T-helper 2 cell (primary cell): ENCODE measurements at regions not wholly inside any gene's neighbourhood (a gene's known extent, or its start where the extent isn't known, plus 50 kb on each side); places are given as distances from the start of the nearest gene placed in this dataset.
"Not testable (repeated sequence)": the region's sequence is repeated elsewhere in the genome, so short reads cannot be mapped to it uniquely, and the experiment has no call there.

Experiments
- DNase-seq, 5 experiments: peaks; one replicate each; pipeline versions ENCODE4 v3.0.0 to v3.0.0-alpha.2; 2012 to 2022

DNA sequence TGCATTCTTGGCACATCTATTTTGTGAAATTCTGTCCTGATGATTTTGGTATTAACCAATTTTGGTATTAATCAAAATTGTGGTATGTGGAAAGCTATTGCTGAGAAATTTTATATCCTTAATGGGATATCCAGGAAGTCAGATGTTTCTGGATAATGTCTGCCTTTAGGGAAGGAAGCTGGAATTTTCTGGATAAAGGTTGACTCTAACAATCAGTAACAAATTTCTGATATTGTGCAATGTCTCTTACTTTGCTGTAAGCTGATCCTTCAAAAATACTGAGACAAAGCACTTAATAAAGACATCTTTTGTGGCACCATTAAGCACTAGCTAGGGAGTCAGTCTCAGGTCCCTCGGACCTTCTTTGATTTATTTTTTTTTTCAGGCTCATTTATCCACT lies 100.8 kb upstream of the UGP2 start:
- no peak for DNase-seq

DNA sequence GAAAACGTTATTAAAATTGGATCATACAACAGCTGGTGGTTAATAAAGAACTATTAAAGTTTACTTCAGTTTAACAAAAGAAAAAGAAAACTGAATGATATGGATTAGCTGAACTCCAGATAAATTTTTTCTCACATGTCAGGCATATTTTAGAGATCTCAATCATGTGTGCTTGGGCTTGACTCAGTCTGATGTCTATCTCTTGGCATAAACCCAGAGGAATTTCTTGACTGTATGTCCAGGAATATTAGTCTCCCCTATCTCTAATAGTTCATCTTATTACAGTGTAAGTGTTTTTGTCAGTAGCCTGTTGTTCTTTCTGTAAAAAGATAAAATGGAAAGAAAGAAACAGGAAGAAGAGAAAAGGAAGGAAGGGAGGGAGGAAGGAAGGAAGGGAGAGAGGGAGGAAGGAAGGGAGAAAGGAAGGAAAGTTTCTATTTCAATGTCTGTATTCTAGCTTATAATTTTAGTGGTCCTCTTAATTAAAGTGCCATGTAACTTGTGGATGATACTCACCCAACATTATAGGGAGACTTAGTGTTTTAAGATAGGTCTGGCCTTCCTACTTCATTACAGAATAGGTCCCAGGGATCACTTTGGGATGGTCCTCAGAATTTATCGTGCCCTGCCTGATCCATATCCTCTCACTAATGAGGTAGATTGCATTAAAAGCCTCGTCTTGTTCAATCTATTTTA lies 99.7 kb upstream of the UGP2 start:
- no peak for DNase-seq

DNA sequence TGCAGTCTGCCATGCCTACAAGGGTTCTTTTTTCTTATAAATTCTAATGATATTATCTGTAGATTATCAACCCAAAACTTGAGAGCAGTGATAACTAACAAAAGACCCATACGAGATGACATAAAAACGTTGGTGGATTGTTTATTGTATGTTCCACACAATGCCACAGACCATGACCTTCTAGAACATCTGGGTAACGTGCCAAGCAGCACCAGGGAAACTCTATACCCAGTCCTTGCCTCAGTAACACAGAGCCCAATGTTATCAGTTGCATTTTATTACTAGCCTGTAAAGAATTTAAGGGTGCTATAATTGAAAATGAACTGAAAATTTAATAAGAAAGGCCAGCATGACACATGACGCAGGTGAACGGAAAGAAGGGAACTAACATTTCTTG lies 99.1 kb upstream of the UGP2 start:
- no peak for DNase-seq

DNA sequence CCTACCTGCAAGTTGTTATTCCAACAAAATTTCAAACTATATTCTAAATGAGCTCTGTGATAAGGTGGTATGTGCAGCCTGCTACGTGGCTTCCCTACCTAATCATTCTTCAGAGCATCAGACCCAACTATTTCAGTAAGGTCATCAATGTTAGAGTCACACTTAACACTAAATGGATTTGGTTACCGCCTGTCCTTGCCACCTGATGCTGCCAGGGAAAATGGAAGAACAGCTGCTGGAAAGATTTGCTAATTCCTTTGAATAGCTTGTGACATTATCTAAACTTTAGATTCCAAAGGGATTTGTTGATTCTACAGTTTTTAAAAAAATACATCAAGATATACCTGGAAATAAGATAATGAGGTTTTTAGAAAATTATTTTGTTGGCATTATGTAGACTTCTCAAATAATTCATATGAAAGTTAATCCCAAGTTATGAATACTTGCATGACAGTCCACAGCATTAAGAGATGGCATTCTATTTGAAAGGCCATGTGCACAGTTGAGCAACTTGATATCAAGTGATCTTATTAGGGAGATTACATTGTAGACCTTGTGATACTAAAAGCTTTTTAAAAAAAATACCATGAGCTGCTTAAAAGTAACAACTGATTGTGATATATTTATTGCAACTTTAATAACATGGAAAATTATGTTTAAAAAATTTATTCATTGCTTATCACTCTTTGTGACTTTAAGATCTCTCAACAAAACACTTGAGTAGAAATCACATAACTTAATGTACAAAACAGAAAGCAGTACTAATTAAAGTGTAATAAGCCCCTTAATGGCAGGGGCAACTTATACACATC lies 98.3 kb upstream of the UGP2 start:
- no peak for DNase-seq

DNA sequence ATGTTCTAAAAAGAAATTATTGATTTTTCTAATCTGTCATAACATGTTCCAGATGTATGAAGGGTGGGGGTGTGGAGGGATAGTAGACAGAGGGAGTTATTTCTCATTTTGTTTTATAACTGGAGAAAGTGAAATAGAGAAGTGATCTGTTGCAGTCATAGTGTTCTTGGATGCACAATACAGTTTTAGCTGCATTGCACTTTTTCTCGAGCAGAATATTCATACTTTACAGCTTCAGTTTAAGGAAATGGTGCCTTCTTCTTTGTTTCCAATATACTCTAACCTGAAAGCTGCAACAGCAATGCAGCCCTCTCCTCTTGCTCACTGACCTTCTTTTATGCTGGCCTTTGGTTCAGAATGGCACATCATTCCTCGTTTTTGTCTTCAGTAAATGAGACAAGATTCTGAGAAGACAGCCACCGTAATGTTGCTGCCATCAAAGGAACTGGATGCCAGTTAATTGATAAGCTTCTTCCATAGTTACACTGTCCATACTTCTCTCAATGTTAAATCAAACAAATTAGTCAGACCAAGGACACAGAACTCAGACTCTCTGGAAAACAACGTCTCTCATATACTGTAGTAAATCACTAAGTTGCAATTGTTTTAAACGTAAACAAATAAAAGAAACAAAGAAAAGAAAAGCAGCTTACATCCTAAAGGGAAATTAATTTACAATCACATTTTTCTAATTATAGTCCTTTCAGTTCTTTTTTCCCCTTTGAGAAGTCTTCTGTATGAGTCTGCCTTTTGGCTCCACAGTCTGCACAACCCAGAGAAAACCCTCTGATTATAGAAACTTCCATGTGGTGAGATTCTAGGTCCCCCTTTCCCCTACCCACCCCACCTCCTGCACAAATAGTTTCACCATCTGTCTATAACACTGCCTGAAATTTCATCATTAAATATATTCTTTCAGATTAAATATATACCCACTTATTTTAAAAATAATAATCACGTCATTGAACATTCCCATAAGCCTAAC lies 97.4 kb upstream of the UGP2 start:
- no peak for DNase-seq

DNA sequence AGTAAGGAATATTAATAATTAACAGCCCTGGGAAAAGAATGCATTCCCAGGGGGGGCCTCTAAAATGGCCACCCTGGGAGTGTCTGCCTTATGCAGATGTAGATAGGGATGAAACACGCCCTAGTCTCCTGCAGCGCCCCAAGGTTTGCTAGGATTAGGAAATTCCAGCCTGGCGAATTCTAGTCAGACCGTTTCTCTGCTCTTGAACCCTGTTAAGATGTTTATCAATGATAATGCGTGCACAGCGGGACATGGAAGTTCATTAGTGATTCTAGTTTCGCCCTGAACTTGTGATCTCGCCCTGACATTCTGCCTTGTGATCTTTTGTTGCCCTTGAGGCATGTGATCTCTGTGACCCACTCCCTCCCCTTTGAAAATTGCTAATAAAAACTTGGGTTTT lies 95.1 kb upstream of the UGP2 start:
- DNase-seq: not testable (repeated sequence)

DNA sequence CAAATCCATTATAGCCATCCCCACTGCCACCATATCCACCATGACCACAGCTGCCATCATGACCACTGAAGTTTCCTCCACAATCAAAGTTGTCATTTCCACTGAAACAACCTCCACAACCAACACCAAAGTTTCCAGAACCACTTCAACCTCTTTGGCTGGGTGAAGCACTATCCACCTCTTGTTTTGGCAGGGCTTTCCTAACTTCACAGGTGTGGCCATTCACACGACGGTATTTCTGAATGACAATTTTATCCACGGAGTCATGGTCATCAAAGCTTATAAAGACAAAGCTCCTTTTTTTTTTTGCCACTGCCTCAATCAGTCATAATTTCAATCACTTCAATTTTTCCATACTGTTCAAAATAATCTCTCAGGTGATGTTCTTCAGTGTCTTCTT lies 89.8 kb upstream of the UGP2 start:
- DNase-seq: no peak

DNA sequence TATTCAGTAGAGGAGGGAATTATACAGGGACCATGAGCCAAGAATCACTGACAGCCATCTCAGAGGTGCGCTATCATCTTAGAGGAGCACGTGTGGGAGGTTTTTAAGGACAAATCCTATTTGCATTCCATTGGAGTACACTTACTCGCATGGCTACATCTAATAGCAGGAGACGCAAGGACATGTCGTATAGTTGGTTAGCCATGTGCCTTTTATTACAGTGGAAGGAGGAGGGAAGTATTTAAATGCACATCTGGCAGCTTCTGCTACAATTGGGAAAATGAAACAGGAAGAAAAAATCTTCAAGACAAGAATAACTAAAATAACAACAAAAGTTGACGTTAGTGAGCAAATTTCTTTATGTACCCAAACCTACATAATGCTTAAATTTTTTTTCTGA lies 86.5 kb upstream of the UGP2 start:
- DNase-seq: no peak

DNA sequence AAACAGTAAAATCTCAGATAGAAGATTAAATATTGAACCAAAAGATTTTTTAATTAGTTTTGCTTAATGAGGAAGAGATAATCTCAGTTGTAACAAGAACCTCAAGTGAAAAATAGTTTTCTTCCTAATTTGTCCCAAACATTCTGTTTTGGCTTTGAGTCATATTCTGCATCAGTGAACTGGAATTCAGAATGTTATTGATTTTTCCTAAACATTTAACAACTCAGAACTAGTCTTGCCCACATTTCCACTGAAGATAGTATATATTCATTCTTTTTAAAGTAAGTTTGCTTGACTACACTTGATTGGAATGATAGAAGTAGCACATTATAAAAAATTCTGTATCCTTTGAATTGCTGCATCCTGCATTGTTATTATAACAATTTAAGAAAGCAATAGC lies 85.7 kb upstream of the UGP2 start:
- no peak for DNase-seq

DNA sequence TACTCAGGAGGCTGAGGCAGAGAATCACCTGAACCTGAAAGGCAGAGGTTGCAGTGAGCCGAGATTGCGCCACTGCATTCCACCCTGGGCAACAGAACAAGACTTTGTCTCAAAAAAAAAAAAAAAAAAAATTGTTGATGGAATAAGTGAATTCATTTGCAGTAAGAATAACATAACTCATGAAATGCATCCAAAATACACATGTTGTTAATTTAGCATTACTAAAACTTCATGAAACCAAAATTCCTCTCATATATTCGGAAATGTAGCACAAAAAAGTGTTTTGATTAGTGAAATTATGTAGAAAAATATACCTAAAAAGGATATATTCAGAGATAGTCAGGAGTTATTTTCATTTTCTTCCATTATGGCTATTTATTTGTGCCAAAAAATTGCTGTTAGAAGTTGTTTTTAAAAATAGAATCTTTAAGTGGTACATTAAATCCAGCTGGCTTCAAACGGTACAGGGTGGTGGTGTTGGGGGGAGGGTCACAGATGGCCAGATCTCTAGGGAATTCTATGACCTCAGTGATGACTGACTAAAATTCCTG lies 78.2 kb upstream of the UGP2 start:
- no peak for DNase-seq

DNA sequence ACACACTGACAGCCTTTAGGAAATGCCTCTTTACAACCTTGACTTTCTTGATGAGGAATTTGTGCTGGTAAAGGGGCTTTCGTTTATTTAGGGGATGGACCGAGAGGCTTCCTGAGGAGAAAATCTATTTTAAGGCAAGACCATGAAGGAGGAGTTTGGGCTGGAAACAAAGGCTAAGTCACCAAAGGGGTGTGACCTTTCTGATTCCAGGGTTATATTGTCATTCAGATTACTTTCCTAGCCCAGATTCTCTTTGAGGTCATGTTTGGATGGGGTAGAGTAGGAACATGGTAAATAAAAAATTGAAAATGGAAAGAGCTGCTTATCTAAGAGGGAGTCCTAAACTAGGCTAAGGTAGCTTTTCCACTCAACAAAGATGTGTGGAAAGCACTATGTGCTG lies 77.1 kb upstream of the UGP2 start:
- no peak for DNase-seq

DNA sequence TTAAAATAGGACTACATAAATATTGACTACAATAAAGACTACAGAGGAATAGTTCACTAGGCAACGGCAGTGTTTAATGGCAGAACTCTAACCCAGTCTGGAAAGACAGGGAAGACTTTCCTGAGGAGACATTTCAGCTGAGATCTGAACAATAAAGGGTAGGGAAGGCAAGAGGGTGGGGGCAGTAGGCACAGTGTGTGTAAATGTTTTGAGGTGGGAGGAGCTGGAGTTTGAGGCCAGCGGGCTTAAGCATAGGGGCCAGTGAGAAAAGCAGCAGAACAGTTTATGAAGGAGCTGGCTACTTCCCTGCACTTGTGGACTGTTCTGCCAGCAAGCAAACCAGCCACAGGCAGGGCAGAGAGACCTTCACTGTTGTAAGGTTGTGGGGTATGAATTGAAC lies 76.6 kb upstream of the UGP2 start:
- DNase-seq: no peak

DNA sequence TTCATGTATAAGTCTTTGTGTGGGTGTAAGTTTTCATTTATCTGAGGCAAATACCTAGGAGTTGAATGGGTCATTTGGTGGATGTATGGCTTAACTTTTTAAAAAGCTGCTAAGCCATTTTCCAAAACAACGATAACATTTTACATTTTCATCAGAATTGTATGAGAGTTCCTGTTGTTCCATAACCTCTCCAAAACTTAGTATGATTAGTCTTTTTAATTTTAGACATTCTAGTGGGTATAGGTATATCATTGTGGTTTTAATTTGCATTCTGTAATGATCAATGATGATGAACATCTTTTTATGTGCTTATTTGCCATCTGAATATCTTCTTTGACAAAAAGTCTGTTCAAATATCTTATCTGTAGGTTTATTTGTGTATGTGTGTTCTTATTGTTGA lies 74.4 kb upstream of the UGP2 start:
- DNase-seq: no peak

DNA sequence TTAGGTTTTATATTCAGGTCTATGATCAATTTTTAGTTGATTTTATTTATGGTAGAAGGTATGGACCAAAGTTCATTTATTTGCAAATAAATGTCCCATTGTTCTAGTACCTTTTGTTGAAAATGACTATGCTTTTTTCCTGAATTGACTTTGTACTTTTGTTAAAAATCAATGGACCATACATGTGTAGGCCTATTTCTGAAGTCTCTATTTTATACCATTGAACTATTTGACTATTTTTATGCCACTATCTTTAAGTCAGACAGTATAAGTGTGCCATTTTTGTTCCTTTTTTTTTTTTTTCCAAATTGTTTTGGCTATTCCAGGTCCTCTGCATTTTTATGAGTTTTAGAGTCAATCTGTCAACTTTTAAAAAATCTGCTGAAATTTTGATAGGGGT lies 73.6 kb upstream of the UGP2 start:
- DNase-seq: no peak

DNA sequence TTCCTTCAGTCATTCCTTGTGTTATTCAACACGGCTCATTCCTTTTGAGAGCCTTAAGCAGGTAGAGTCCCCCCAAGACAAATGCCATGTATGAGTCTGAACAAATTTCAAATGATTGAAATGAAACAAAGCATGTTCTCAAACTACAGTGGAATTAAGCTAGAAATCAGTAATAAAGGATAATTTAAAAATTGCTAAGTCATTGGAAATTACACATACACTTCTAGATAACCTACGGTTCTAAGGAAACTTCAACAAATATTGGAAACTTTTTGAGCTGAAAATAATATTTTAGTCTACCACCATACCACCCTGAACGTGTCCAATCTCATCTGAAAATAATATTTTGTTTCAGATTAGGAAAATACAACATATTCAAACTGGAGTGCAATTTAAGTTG lies 71.8 kb upstream of the UGP2 start:
- no peak for DNase-seq

DNA sequence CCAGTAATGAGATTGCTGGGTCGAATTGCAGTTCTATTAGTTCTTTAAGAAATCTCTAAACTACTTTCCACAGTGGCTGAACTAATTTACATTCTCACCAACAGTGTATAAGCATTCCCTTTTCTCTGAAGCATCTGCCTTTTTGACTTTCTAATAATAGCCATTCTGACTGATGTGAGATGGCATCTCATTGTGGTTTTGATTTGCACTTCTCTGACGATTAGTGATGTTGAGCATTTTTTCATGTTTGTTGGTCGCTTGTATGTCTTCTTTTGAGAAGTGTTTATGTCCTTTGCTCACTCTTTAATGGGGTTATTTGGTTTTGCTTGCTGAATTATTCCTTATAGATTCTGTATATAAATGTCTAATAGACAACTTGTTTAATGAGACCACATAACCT lies 69.6 kb upstream of the UGP2 start:
- no peak for DNase-seq

DNA sequence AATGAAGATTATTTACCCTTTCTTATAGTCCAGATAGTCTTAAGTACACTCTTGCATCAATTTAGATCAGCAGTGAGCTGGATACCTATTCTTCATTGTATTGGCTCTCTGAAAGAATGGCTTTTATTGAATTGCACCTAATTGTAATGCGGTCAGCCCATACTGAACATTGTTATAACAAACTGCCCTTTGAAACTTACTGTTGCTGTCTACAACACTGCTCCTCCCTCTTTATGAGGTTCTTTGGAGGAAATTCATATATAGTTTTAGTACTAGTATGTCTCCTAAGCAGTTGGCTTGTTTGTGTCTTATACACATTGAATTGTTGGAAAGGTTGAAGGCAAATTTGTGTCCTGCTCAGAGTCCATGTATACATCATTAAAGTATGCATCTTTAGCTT lies 66.5 kb upstream of the UGP2 start:
- DNase-seq: no peak

DNA sequence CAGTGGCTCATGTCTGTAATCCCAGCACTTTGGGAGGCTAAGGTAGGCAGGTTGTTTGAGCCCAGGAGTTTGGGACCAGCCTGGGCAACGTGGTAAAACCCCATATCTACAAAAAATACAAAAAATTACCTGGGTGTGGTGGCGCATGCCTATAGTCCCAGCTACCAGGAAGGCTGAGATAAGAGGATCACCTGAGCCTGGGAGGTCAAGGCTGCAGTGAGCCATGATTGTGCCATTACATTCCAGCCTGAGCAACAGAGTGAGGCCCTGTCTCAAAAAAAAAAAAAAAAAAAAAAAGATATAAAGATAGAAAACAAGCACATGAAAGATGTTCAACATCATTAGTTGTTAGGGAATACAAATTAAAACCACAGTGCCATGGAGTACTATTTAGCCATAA lies 65.3 kb upstream of the UGP2 start:
- DNase-seq: no peak

DNA sequence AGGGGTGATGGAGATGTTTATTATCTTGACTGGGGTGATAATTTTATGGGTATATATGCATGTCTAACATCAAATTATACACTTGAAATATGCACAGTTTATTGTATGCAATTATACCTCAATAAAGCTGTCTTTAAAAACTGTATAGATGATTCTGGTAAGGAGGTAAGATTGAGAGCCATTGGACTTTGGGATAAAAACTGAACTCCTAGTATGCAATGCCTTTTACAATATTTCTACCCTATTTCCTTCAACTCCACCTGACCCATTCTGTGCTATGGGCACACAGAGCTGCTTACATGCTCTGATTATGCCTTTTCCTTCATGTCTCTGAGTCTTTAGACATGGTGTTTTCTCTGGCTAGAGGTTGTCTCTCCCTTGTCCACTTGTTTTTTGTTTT lies 63.9 kb upstream of the UGP2 start:
- DNase-seq: no peak

DNA sequence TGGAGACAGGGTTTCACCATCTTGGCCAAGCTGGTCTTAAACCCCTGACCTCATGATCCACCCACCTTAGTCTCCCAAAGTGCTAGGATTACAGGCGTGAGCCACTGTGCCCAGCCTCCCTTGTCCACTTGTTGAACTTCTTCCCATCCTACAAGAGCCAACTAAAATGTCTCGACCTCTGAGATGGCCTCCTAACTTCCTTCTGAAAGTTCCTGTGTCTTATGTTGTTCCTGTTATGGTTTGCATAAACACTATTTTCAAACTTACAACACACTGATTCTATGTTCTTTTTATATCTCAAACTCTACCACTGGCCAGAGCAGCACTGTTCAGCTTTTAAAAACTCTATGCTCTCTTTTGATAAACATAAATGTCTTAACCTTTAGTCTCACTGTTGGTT lies 63.3 kb upstream of the UGP2 start:
- no peak for DNase-seq

DNA sequence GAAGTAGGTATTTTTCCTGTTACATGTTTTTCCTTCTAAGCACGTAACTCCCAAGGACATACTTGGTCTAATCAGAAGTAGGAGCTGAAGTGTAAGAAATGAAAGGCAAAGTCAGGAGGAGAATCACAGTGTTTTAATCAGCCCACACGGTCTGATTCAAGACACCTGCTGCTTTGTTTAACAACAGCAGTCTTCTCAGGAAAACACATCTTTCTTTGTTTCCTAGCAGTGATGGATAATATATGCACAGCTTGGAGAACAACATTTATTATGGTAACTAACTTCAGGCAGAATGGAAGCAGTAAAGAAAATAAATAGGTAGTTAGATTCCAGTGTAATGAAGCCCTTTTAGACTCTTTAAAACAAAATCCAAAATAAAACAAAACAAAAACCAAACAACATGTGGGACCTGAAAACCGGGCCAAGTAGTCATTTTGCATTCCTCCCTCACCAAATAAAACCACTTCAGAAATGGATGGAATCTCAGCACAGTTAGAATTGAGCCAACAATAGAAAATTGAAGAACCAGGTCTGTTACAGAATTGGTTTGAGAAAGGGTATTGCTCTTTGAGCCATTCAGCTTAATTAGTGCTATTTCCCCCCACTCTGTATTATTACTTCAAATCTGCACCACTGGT lies 61.1 kb upstream of the UGP2 start:
- no peak for DNase-seq

DNA sequence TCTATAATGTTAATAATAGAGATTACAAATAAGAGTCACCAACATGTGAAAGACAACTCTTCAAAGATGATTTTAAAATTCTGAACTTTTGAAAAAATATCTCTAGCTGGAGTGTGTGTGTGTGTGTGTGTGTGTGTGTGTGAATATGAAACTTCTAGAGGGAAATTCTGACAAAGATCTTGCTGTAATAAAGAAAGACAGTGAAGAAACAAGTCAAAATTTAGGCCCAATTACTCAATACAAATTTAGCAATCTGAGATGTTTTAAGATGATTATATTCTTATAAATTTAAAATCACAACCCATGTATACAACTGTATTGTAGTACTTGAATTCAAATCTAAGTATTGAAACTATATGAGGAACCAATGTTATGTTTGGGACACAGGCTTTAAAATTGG lies 57.2 kb upstream of the UGP2 start:
- no peak for DNase-seq

DNA sequence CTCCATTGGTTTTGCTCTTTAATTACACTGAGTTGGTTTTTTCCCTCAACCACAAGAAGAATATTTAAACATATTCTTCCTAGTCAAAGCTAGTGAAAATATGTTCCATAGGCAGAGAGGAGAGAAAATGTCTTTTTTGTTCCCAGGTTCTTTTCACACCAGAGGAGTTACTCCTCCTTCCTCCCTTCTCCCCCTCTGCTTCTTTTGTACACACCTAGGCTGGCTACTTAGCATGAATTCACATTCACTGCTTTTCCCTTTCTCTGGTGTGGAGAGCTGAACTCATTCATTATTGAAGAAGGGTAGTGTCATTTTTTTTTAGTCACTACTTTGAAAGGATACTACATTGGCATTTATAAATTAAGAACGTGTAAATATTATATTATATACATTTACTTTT lies 56.6 kb upstream of the UGP2 start:
- no peak for DNase-seq
